GM18909 (cell line): ENCODE measurements at regions not wholly inside any gene's neighbourhood (a gene's known extent, or its start where the extent isn't known, plus 50 kb on each side); places are given as distances from the start of the nearest gene placed in this dataset.

Experiments
- ATAC-seq: cut with Tn5 transposase; IDR thresholded peaks from one replicate; pipeline ENCODE4 v1.9.1; 2021; ENCODE audit warnings: mild to moderate bottlenecking; ENCODE audit not compliant: unreplicated experiment, poor library complexity

- ATAC-seq: no peak
These were observed 255.9 kb upstream of the POU2AF2 start for GRCh38 chr11:110989428-110990133.

GRCh38 chr11:110988671-110989070, 256.9 kb upstream of the POU2AF2 start:
- no peak for ATAC-seq

DNA sequence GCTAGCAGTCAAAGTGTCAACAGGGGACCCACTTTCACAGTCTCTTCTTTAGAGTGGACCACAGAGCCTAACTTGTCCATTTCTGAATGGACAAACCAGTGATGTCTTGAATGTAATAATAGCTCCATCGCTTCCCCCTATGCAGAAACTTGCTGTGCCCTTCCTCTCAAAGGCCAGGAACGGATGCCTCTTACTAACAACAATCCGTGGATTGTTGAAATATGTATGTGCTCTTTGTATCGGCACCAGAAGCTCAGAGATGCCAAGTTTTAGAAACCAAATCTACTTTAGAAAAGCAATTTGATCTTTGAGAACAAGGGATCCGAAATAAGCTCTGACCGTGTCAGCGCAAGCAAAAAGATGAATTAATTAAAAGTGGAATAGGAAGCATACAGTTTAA, 259.5 kb upstream of the POU2AF2 start:
- no peak for ATAC-seq

GRCh38 chr11:110985547-110985946, 260.0 kb upstream of the POU2AF2 start:
- ATAC-seq: no peak

GRCh38 chr11:110984693-110985092, 260.8 kb upstream of the POU2AF2 start:
- ATAC-seq: no peak

- no peak for ATAC-seq
These were observed 261.4 kb upstream of the POU2AF2 start for GRCh38 chr11:110984147-110984546.

DNA sequence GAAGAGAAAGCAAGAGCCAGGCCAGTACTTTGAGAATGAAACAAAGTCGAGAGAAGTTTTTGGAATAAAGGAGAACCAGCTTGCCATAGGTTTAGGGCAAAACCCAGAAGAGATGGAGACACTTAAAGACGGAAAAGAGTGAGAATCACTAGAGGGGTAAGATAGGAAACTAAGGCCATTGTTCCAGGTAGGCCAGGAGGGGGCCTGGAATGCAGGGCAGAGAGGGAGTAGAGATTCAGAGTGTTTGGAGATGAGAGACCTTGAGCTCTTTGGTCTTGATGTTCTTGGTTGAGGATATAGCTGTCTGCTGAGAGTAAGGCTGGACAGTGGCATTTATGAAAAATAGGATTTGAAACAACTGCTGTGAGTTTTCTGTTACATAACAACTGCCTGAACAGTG, 263.3 kb upstream of the POU2AF2 start:
- no peak for ATAC-seq

GRCh38 chr11:110979696-110980095, 265.8 kb upstream of the POU2AF2 start:
- no peak for ATAC-seq

GRCh38 chr11:110977661-110978060, 265.4 kb upstream of the ARHGAP20 start:
- no peak for ATAC-seq

DNA sequence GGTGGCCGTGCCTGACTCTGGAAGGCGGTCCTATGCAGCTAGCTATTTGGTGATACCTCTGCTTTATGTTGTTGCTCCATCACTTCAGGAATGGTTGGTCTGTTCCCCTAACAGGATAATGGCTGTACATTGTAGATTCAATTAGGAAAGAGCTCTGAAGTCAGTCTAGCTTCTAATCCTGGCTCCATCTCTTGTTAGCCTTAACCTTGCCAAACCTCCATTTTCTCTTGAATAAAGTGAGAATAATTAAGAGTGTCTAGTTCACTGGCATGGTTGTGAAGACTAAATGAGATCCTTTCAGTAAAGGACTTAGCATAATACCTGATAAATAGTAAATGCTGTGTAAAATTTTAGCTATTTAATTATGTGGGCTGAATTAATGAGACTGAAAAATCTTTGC, 262.5 kb upstream of the ARHGAP20 start:
- no peak for ATAC-seq

GRCh38 chr11:110973401-110973980, 261.3 kb upstream of the ARHGAP20 start:
- ATAC-seq: no peak

- no peak for ATAC-seq
These were observed 260.4 kb upstream of the ARHGAP20 start for GRCh38 chr11:110972640-110973039.

DNA sequence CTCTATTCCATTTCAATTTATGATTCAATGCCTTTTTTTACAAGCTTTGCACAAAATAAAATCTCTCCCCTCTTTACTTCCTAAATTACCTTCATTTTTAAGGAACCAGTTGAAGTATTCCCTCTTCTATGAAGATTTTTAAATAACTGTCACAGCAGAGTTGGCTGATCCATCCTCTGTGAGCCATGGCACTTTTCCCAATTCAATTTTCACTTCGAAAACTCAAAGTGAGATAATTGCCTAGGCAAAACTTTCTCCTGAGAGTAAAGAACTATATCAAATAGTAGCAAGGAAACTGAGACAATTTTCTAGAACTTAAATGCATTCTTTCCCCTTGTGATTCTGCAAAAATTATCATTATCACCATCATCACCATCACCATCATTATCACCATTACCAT, 259.9 kb upstream of the ARHGAP20 start:
- ATAC-seq: no peak

- ATAC-seq: no peak
These were observed 258.9 kb upstream of the ARHGAP20 start for GRCh38 chr11:110971140-110971539.

DNA sequence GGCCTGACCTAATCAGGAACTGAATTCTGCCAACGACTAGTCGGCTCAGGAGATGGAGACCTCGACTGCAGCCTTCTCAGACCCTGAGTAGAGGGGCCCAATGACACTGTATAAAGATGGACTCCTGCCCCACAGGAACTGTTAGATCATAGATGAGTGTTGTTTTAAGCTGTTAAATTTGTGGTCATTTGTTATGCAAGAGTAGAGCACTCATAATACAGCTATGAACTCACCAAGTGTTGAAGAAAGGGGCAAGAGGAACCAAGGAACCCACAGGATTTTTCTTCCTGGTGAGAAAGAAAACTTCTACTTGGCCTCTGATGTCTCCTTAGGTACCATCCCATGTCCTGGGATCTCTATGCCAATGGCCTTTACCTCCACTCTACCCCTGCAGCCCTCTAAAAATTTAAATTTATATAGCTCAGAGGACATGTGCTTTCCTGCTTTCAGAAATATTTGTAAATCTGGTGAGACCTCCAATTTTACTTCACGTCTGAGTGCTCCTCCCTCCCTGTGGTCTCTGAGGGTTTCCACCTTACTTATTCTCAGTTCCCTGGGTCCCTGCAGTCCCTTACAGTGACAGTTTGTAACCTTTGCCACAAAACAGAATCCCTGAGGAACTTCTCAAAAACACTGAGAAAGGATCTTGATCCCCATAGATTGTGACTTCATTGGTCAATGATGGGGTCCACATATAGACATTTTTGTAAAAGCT, 256.3 kb upstream of the ARHGAP20 start:
- ATAC-seq: no peak

DNA sequence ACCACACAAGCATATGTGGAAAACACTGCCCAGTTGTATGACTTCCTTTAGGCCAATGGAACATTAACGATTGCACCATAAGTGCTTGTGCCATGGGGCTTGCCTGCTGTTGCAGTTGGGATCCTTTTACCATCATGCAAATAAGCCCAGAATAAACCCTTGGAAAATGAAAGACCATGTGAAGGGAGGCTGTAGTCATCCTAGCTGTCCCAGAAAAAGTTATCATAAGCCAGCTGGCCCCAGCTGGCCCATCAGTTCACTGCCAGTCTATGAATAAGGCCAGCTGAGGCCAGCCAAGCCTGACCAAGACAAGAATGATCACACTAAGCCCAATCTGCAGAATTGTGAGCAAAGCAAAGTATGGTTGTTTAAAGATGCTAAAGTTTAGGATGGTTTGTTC, 253.9 kb upstream of the ARHGAP20 start:
- no peak for ATAC-seq

DNA sequence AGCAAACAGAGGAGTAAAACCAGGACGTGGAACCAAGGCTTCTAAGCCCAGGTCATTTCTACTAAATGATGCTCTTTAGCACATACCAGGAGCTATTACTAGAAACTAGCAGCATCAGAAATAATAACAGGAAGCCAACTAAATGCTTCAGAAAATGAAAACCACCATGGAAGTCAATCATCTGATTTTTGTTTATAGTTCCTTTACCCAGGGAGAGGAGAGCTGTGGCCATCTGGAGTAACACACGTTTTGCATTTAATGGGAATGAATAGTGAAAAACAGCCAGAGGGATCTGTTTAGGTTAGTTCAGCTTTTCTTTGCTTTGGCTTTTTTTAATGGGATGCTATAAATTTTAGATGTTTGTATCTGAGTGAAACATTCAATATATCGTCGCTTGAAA, 250.7 kb upstream of the ARHGAP20 start:
- ATAC-seq: no peak

GRCh38 chr11:110960167-110960566, 247.9 kb upstream of the ARHGAP20 start:
- ATAC-seq: no peak

GRCh38 chr11:110958216-110958615, 246.0 kb upstream of the ARHGAP20 start:
- ATAC-seq: no peak

DNA sequence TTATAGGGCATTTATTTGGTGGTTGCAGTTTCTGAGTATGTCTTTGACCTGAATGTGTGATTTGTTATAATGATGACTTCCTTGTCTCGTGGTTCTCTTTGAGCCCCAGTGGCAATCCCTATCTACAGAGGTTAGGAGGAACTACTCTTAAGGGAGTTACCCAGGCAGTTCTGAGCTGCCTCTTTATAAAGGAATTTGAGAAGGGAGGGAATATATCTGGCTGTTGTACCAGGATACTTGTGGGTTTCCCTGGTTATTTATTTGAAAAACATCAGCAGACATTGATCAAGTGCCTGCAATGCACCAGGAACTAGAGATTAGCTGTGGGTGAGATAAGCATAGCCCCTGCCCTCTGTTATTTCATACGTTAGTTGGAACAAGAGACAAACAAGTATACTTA, 243.5 kb upstream of the ARHGAP20 start:
- ATAC-seq: no peak

DNA sequence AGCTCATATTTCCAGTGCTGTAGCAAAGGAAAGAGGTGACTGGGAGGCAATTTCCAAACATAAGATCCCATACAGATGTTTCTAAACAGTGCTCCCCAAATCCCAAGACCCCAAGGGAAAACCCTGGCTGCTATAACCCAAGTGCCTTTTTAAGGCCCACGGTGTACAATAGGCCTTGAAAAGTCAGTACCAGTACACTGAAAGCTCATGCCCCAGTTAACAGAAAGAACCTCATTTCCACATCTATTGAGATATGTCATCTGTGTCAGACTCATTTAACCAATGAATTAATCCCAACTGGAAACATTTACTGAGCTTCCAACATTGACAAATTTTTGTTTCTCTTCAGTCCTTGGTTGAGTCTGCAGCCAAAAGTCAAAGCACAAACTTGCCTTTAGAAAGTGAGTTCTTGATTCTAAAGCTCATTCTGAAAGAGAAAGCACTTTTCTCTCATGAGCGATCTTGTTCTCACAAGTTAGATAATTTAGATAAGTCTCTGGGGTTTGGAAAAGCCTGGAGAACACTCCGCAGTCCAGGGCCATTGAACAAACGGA, 239.8 kb upstream of the ARHGAP20 start:
- ATAC-seq: no peak
